ENCODE measurements at regions not wholly inside any gene's neighbourhood (a gene's known extent, or its start where the extent isn't known, plus 50 kb on each side); places are given as distances from the start of the nearest gene placed in this dataset.

DNA sequence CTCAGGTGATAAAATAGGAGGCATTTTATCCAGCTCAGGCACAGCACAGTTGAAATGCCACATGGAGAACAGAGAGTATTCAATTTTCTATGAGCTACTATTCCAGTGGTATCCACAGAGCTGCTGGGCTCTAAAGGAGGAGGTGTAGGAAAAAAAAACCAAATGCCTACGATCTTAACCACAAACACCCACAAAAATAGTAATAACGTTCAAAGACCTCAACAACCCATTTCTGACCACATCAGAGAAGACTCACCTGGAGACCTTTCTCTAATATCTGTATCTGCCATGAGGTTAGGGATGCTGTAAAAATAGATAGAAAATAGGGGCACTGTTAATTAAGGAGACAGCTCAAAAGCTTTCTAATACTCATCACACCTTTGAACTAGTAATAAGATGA lies 294.6 kb upstream of the PARD3B start:
- Histone ChIP-seq H3K36me3 (no peaks in the 10 kb centered on the region), H3K4me3 (no peak overlapping the region), H3K27me3 (ENCODE audit: low read depth) (no peaks in the 10 kb centered on the region), H3K9me3 (no peaks in the 10 kb centered on the region), H3K4me1 (peaks cover under 1% of the 10 kb centered on the region), H3K27ac (no peak overlapping the region)
- no peak for TF ChIP-seq CTCF (IDR thresholded peaks at IDR 0.05)
- no peak for ATAC-seq
- intact Hi-C loops (cut with DNase I): no loop called here
- DNase-seq: no peak

DNA sequence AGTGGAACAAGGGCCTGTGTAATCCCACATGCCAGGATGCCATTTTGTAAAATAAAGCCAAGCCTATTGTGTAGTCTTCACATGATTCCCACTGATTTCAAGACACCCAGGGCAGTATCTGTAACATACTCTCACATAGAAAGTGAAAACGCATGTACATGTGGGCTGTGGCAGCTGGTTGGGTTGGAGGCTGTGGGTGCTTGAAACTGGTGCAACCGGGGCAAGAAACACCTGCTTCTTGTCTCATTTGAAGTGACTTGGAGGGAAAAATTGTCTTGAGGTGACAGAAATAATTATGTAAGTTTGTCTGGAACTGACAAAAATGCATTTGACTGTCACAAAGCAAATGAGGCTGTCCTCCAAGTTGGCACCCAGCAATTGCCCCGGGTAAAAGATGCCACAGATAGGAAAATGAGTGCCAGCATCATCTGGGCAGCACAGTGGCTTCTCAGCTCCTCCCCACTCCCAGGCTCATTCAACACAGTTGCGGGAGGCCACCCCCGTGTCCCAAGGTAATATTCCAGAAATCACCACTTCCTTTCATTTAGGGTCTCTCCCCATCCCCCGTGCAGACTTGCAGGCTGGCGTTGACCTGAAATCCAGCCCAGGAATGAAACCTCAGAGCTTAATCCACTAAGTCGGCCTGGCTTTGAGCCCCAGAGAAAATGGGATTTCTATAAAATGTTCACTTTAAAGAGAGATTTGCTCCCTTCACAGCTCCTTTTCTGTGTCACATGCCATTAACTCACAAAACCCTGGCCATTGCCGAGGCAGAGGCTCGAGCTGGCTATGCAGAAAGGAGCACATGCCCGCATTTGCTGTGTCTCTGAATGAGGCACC lies 293.9 kb upstream of the PARD3B start:
- H3K27me3 ChIP-seq (ENCODE audit: low read depth): no peaks in the 10 kb centered on the region
- no peak for TF ChIP-seq CTCF (IDR thresholded peaks at IDR 0.05)
- H3K36me3 ChIP-seq: no peaks in the 10 kb centered on the region
- ATAC-seq (no peak), DNase-seq (no peak)
- intact Hi-C loops (cut with DNase I): no loop called here
- no peaks in the 10 kb centered on the region for H3K9me3 ChIP-seq
- no peak overlapping the region for H3K27ac ChIP-seq
- H3K4me3 ChIP-seq: no peak overlapping the region
- H3K4me1 ChIP-seq: peaks cover 5% of the 10 kb centered on the region

DNA sequence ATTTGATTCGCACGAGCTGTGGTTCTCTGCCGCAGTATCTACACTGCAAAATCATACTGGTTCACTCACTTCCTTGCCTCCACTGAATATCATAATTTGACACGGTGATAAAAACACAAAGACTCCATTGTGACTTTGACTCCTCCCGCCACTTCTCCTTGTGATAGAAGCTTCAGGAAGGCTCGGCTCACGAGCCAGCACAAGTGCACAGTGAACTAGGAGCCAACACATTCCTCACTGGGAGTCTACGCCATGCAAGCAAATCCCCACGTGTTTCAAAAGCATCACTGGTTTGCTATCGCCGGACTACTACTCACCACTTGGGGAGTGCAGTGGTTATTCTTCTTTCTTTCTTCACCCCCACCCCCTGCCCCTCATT lies 293.3 kb upstream of the PARD3B start:
- Histone ChIP-seq H3K27ac (no peak overlapping the region), H3K9me3 (no peaks in the 10 kb centered on the region), H3K27me3 (ENCODE audit: low read depth) (no peaks in the 10 kb centered on the region), H3K4me3 (no peak overlapping the region), H3K36me3 (no peaks in the 10 kb centered on the region), H3K4me1 (peaks cover 8% of the 10 kb centered on the region)
- intact Hi-C loops (cut with DNase I): no loop called here
- no peak for DNase-seq
- TF ChIP-seq CTCF (IDR thresholded peaks at IDR 0.05): no peak
- ATAC-seq: no peak

- no peaks in the 10 kb centered on the region for H3K36me3 ChIP-seq
- H3K9me3 ChIP-seq: no peaks in the 10 kb centered on the region
- H3K27ac ChIP-seq: no peak overlapping the region
- peak; percentile 57 to 63 for ATAC-seq
- no peak for TF ChIP-seq CTCF (IDR thresholded peaks at IDR 0.05)
- no peak overlapping the region for H3K4me3 ChIP-seq
- DNase-seq: no peak
- H3K27me3 ChIP-seq (ENCODE audit: low read depth): no peaks in the 10 kb centered on the region
- intact Hi-C loops (cut with DNase I): no loop called here
- H3K4me1 ChIP-seq: peaks cover 17% of the 10 kb centered on the region
These were observed 290.2 kb upstream of the PARD3B start for GRCh38 chr2:204255071-204255470.

DNA sequence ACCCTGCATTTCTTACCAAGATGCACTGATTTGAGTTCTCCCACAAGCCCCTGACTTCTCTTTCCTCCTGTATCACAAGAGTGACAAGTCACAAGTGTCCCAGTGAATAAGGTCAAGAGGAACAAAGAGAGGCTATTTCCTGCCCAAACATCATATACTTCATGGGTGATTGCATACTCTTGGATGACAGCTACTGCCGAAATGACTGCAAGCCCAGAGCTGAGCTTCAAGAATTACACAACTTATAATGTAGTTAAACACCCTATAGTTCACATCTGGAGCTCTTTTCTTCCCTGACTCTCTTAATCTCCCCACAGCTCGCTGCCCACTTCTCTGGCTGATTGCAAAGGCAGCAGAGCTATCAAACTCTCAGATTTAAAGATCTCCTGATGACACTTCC lies 289.7 kb upstream of the PARD3B start:
- TF ChIP-seq CTCF (IDR thresholded peaks at IDR 0.05): no peak
- Histone ChIP-seq H3K36me3 (no peaks in the 10 kb centered on the region), H3K4me3 (no peak overlapping the region), H3K4me1 (peaks cover 22% of the 10 kb centered on the region), H3K27ac (no peak overlapping the region), H3K27me3 (ENCODE audit: low read depth) (no peaks in the 10 kb centered on the region), H3K9me3 (no peaks in the 10 kb centered on the region)
- peak; percentile 66 to 77 for ATAC-seq
- intact Hi-C loops (cut with DNase I): no loop called here
- no peak for DNase-seq
